ENCODE measurements at regions not wholly inside any gene's neighbourhood (a gene's known extent, or its start where the extent isn't known, plus 50 kb on each side); places are given as distances from the start of the nearest gene placed in this dataset.

DNA sequence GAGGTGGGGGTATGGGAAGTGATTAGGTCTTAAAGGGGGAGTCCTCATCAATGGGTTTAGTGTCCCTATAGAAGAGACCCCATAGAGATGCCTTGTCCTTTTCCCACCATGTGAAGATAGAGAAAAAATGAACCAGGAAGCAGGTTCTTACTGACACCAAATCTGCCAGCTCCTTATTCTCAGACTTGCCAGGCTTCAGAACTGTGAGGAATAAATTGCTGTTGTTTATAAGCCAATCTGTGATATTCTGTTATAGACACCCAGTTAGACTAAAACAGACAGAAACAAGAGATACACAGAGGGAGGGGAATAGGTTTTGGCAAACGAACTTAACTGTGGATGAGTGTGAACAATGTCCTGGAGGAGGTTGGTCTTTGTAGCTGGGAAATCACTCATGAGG, 381.4 kb downstream of the ADRA2A start:
- no peak for DNase-seq

- no peak for DNase-seq
Measured at GRCh38 chr10:111459967-111460366, 383.1 kb downstream of the ADRA2A start.

DNA sequence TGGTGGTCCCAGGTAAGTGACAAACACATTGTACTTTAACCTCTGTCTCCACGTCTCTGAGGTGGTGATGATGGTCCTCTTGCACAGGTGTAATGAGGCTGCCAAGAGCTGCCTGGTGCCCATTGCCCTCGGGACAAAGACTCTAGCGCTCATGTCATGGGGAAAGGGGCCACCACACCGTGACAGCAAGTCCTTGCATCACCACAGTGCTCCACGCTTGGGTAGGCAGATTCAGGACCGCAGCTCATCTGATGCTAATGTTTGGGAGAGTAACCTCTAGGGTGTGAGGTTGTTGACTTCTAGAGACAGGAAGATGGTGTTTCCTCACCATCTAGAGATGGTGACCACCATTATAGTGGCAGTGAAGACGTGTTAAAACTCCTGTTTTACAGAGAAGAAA, 395.6 kb downstream of the ADRA2A start:
- DNase-seq: no peak

DNA sequence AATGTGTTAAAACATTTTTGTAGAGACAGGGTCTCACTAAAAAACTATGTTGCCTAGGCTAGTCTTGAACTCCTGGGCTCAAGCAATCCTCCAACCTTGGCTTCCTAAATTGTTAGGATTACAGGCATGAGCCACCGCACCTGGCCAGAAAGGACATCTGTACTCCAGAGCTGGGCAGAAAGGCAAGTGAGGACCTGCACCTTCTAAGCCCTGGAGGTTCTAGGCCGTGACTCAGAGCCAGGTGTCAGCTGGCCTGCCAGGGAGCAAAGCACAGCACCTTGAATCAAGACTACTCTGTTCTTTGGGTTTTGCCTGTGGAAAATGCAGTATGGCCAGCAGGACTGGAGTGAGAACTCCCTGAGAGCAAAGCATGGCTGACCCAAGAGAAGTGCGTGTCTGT, 396.5 kb downstream of the ADRA2A start:
- DNase-seq: no peak

DNA sequence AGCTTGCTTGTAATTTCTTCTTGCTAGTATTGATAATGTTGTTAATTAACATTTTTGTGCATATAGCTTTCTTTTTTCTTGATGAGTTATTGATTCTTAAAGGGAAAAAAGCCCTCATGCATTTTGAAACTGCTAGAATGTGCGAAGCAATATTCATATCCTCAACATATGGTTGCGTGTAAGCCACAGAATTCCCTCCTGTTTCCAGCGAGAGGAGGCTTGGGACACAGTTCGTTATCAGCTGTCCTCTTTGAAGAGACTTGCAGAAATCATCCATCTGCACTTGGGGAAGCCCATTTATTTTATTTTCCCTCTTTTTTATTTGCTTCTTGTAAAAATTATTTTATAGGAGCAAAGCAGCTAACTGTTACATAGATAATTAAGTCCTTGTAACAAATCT, 398.0 kb downstream of the ADRA2A start:
- no peak for DNase-seq

DNA sequence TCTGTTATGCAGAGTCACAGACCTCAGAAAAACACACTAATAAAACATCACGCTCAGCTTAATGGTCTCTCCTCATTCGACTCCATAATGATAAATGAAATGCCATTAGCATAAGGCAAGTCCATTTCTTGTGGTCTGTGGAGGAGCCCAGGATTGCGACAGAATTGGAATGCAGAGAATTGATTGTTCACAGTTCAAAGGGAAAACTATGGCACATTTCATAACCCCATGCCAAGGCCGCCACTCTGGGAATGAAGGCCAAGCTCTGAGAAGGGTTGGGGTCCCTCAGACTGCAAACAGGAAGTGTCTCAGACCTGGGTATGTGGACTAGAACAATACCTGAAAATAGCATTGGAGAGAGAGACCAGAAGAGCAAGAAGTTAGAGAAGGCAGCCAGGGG, 398.9 kb downstream of the ADRA2A start:
- no peak for DNase-seq

DNA sequence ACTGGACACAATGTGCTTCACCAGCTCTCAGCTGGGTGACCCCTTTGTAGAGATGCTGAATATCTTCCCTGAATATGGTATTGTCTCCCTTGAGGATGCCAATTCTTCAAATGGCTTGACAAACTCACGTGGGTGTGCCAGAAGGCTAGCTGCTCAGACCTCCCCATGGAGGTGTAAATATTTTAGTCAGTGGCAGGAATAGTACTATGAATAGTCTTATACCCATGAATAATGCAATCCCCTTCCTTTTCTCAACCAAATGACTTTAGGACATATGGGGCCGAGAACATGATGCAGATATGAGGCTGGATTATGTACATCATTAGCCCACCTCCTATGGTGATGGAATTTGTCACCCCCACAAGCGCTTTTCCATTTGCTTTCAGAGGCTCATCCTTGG, 401.8 kb downstream of the ADRA2A start:
- DNase-seq: no peak

- no peak for DNase-seq
Measured at GRCh38 chr10:111479966-111480365, 403.1 kb downstream of the ADRA2A start.

GRCh38 chr10:111481261-111481826, 404.5 kb downstream of the ADRA2A start:
- DNase-seq: no peak

- no peak for DNase-seq
Measured at GRCh38 chr10:111481866-111482265, 405.0 kb downstream of the ADRA2A start.

DNA sequence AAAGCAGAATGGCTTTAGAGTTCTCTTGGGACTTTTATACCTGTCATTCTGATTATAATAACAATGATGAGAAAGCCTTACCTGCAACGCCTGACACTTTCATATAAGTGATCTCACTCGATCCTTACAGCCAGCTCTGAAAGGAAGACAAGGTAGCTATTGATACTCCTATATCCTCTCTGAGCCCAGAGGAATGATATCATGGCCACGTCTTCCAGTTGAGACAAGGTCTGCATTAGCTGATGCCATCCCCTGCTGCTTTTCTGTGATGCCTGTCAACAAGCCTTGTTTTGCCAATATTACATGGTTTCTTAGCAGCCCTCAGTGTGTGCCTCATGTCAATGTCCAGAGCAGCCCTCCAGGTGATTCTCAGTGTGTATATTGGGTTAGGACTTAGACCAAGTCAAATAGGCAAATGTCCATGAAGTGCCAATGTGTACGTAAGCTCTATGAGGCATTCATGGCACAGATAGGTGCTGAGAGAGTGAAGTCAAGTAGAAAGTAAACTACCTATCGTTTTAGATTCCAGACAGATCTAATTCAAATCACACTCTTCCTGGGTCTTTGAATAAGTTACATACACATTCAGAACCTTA, 405.9 kb downstream of the ADRA2A start:
- no peak for DNase-seq

DNA sequence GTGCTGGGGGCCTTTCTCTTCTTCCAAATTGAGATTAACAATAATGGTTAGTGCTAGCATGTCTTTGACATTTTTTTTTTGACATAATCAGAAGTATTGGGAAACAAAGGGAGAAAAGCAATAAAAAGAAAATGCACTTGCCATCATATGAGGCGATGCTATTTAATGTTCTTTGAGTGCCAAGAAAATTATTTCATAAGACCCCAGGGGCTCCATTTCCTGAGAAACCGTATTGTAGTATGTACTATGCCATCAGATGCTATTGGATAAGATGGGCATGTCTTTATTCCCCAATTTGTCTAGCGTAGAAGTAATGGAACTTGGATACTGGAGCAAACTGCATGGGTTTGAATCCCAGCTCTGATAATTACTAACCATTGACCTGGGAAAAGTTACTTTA, 408.9 kb downstream of the ADRA2A start:
- DNase-seq: no peak

DNA sequence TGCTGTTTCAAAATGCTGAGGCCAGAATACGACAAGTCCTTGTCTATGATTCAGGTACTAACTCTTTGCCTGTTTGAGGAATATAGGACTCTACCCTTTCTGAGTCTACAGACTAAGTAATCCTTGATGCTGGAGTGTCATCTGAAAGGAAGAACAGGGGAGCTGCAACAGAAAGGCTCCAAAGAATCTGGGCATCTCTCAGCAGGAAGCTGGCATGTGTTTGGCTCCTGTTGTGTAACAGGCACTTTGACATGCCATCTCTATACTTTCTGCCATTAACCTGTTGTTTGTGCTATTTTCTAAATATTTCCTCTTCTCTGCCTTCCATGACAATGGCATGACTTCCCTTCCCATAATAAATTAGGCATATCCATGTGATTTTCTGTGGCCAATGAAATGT, 409.5 kb downstream of the ADRA2A start:
- DNase-seq: no peak

DNA sequence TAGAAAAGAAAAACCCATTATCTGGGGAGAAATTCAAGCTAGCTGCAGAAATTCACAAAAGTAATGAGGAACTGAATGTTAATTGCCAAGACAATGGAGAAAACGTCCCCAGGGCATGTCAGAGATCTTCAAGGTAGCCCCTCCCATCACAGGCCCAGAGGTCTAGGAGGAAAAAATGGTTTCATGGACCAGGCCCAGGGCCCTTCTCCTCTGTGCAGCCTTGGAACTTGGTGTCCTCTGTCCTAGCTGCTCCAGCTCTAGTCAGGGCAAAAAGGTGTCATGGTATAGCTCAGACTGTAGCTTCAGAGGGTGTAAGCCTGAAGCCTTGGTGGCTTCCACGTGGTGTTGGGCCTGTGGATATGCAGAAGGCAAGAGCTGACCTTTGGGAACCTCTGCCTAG, 411.8 kb downstream of the ADRA2A start:
- no peak for DNase-seq

GRCh38 chr10:111491154-111491553, 414.3 kb downstream of the ADRA2A start:
- DNase-seq: no peak

DNA sequence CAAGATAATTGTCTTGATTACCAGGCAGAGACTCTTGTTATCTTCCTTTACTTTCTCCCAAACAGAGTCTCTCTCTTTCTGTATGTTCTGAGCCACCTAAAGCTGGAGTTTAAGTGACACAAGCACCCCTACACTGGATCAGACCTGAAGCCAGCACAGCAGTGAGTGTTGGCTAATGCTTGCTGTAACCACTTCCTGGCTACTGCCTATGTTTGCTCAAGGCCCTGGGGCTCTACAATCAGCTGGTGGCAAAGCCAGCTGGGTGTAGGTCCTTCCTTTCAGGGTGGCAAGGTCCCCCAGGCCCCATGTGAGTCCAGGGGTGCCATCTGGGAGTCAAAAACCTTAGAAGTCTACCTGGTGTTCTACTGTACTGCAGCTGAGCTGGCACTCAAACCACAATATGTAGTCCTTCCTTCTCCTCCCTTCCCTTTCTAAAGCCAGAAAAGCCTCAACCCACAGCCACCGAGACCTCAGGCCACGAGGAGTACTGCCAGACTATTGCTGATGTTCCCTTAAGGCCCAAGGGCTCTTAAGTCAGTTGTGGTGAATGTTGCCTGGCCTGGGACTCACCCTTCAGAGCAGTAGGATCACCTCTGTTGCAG, 416.3 kb downstream of the ADRA2A start:
- no peak for DNase-seq

DNA sequence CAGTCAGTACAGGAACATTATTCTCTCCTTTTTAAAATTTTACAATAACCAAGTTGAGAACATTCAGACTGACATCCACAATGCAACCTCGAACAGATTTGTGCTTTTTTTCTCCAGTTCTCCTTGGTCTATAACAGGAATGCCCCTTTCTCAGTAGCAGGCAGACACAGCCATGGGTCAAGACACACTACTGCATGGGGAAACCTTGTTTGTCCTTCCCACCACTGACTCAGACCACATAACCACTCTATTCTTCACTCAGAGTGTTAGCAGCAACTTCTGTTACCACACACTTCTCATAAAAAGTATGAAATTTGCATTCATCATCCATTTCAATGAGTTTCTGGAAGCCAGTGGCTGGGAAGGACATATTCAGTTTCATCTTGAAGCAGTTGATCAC, 421.7 kb downstream of the ADRA2A start:
- no peak for DNase-seq

DNA sequence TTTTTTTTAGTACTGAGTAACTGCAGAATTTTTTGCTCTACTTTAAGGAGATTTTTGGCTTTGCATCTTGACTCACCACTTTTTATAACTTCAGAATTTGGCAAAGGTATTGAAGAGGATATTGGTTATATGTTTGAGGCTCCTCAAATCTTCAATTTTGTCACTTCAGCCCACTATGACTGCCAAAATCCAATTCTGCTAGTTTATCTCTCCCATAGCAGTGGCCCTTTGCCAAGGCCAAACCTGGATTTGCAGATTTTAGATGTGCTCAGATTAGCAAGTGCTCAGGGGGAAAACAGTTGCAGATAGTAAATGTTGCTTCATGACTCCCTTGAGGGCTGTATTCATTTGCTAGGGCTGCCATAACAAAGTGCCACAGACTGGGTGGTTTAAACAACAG, 427.5 kb downstream of the ADRA2A start:
- no peak for DNase-seq

DNA sequence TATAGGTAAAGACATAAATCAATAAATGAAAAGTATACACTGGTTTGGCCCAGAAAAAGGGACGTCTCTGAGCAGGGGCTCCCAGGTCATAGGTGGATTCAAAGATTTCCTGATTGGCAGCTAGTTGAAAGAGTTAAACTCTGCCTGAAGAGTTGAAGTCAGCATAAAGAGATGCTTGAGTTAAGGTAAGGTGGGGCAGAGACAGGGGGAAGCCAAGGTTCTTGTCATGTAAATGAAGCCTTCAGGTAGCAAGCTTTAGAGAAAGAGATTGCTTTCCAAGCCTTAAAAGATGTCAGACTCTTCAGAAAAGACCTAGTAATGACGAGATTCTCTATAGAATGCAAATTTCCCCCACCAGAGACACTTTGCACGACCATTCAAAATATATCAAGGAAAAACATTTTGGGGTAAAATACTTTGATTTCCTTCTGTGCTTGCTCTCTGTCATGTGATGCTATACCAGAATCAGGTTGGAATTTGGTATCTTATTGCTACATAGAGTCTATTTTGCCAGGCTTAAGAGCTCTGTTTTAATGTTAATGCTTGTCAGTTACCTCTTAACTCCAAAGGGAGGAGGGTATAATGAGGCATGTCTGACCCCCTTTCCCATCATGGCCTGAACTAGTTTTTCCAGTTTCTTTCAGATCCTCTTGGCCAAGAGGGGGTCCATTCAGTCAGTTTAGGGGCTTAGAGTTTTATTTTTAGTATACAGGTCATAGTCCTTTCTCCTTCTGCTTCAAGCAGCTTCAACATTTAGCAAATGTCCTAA, 429.6 kb downstream of the ADRA2A start:
- DNase-seq: no peak

DNA sequence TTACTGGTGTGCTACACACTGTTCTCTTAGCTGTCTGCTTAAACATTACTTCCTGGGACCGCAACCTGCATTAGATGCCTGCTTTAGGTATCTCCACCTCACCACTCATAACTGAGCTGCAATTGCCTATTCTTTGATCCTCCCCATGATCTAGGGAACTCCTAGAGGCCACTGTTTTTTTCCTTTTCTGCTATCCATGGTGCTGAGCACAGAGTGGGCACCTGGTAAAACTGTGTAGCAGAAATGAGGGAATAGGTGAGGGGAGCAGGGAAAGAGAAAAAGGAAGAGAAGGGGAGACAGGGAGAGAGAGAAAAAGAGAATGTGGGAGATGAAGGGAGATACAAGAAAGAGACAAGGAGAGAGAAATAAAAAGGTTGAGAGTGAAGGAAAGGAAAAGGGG, 434.9 kb downstream of the ADRA2A start:
- no peak for DNase-seq

DNA sequence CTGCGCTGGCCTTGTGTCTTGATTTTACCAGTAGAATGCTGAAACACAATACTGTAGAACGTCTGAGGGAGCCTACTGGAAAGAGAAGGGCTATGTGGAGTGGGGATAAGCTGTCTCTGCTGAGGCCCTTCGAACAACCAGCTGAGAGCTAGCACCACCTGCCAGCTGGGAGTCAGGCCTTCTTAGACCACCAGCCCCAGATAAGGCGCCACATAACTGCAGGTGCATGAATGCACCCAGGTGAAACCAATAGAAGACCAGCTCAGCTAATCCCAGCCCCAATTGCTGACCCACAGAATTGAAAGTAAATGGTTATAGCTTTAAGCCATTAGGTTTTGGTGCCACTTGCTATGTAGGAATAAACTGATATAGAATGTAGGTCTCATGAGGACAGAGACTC, 438.4 kb downstream of the ADRA2A start:
- no peak for DNase-seq

- DNase-seq: no peak
Measured at GRCh38 chr10:111515706-111516105, 438.9 kb downstream of the ADRA2A start.

- no peak for DNase-seq
Measured at GRCh38 chr10:111516144-111516543, 439.3 kb downstream of the ADRA2A start.

GRCh38 chr10:111522141-111522540, 445.3 kb downstream of the ADRA2A start:
- no peak for DNase-seq

Data from HCEC 1CT (cell line).